DOHH2 (cell line): ENCODE measurements at regions not wholly inside any gene's neighbourhood (a gene's known extent, or its start where the extent isn't known, plus 50 kb on each side); places are given as distances from the start of the nearest gene placed in this dataset.
"Not testable (repeated sequence)": the region's sequence is repeated elsewhere in the genome, so short reads cannot be mapped to it uniquely, and the experiment has no call there.

ENCODE experiments used
- H3F3A ChIP-seq: fragments of 200-600 bp; sonication (generic), shearing (Covaris generic); 2 replicates; pipeline ENCODE4 v1.6.0; 2016; ENCODE audit warnings: antibody characterized with exemption, mild to moderate bottlenecking; ENCODE audit not compliant: control insufficient read depth, insufficient read depth
- H3K27ac ChIP-seq: fragments of 200-600 bp; sonication (generic); 2 replicates; pipeline ENCODE4 v1.5.1; 2014; ENCODE audit warnings: low read depth, mild to moderate bottlenecking, low read length, moderate library complexity
- H3K27me3 ChIP-seq: fragments of 200-600 bp; sonication (generic); 2 replicates; pipeline ENCODE4 v1.6.1; 2014; ENCODE audit warnings: mild to moderate bottlenecking, low read length, mixed read lengths; ENCODE audit not compliant: control insufficient read depth
- H3K36me3 ChIP-seq: fragments of 200-600 bp; sonication (generic); 2 replicates; pipeline ENCODE4 v1.6.1; 2014; ENCODE audit warnings: mild to moderate bottlenecking, low read length, moderate library complexity, mixed read lengths; ENCODE audit not compliant: control insufficient read depth
- H3K4me1 ChIP-seq: fragments of 200-600 bp; sonication (generic); 2 replicates; pipeline ENCODE4 v1.6.1; 2014; ENCODE audit warnings: mild to moderate bottlenecking, low read length, mixed read lengths; ENCODE audit not compliant: control insufficient read depth
- H3K4me2 ChIP-seq: fragments of 200-600 bp; sonication (generic); 2 replicates; pipeline ENCODE4 v1.6.0; 2014; ENCODE audit warnings: mild to moderate bottlenecking, low read length, moderate library complexity
- H3K4me3 ChIP-seq: fragments of 200-600 bp; sonication (generic); 2 replicates; pipeline ENCODE4 v1.5.1; 2014; ENCODE audit warnings: mild to moderate bottlenecking, low read length, mixed read lengths
- H3K79me2 ChIP-seq: fragments of 200-600 bp; sonication (generic); 2 replicates; pipeline ENCODE4 v1.6.1; 2014; ENCODE audit warnings: mild to moderate bottlenecking, low read length, mixed read lengths; ENCODE audit not compliant: control insufficient read depth
- H3K9me2 ChIP-seq: fragments of 200-600 bp; sonication (generic); replicated peaks from 2 replicates; pipeline ENCODE4 v1.6.1; 2014; ENCODE audit warnings: mild to moderate bottlenecking, low read length, mixed read lengths; ENCODE audit not compliant: control insufficient read depth
- H3K9me3 ChIP-seq: fragments of 200-600 bp; sonication (generic); 2 replicates; pipeline ENCODE4 v1.6.1; 2014; ENCODE audit warnings: antibody characterized with exemption, low read length, mixed read lengths; ENCODE audit not compliant: control insufficient read depth, insufficient read depth
- H4K20me1 ChIP-seq: fragments of 200-600 bp; sonication (generic); 2 replicates; pipeline ENCODE4 v1.6.0; 2014; ENCODE audit warnings: low read depth, mild to moderate bottlenecking, antibody characterized with exemption, low read length, moderate library complexity; ENCODE audit not compliant: control insufficient read depth, insufficient read depth
- CTCF ChIP-seq: fragments of 200-600 bp; sonication (generic); IDR thresholded peaks from one replicate; pipeline ENCODE4 v1.5.1; 2014; ENCODE audit warnings: antibody characterized with exemption, mild to moderate bottlenecking, low read depth, low read length; ENCODE audit not compliant: poor library complexity, severe bottlenecking
- EZH2phosphoT487 ChIP-seq: fragments of 200-600 bp; sonication (generic); IDR thresholded peaks from 2 replicates; pipeline ENCODE4 v1.6.1; 2017; ENCODE audit warnings: borderline replicate concordance, mild to moderate bottlenecking, antibody characterized with exemption, low read length, moderate library complexity, mixed read lengths

GRCh38 chr6:135622081-135622480 is 124.5 kb upstream of the AHI1 start:
- Histone ChIP-seq H3K9me3 (no peaks in the 10 kb centered on the region), H3K4me1 (no peaks in the 10 kb centered on the region), H3K4me2 (no peak overlapping the region), H4K20me1 (no peaks in the 10 kb centered on the region), H3K36me3 (no peaks in the 10 kb centered on the region), H3K27me3 (no peaks in the 10 kb centered on the region), H3K4me3 (no peak overlapping the region), H3K79me2 (no peaks in the 10 kb centered on the region), H3F3A (no peaks in the 10 kb centered on the region), H3K27ac (no peak overlapping the region), H3K9me2 (no peaks in the 10 kb centered on the region)
- TF ChIP-seq CTCF (no peak), EZH2phosphoT487 (no peak)

GRCh38 chr6:135623979-135624378 is 126.4 kb upstream of the AHI1 start:
- no peaks in the 10 kb centered on the region for H3K36me3 ChIP-seq
- no peak overlapping the region for H3K27ac ChIP-seq
- H3K27me3 ChIP-seq, result no peaks in the 10 kb centered on the region
- TF ChIP-seq CTCF, result no peak
- no peak for TF ChIP-seq EZH2phosphoT487
- no peak overlapping the region for H3K4me3 ChIP-seq
- no peaks in the 10 kb centered on the region for H3F3A ChIP-seq
- H4K20me1 ChIP-seq, result no peaks in the 10 kb centered on the region
- no peaks in the 10 kb centered on the region for H3K9me3 ChIP-seq
- no peaks in the 10 kb centered on the region for H3K9me2 ChIP-seq
- no peaks in the 10 kb centered on the region for H3K79me2 ChIP-seq
- H3K4me2 ChIP-seq, result no peak overlapping the region
- H3K4me1 ChIP-seq, result no peaks in the 10 kb centered on the region

- Histone ChIP-seq H4K20me1 (no peaks in the 10 kb centered on the region), H3K27me3 (no peaks in the 10 kb centered on the region), H3K79me2 (no peaks in the 10 kb centered on the region), H3F3A (no peaks in the 10 kb centered on the region), H3K27ac (no peak overlapping the region), H3K4me3 (no peak overlapping the region), H3K4me2 (no peak overlapping the region), H3K9me2 (no peaks in the 10 kb centered on the region), H3K4me1 (no peaks in the 10 kb centered on the region), H3K9me3 (no peaks in the 10 kb centered on the region), H3K36me3 (no peaks in the 10 kb centered on the region)
- TF ChIP-seq CTCF (no peak), EZH2phosphoT487 (no peak)
These were observed 127.1 kb upstream of the AHI1 start for GRCh38 chr6:135624402-135625295.

GRCh38 chr6:135626001-135626400 is 128.5 kb upstream of the AHI1 start:
- not testable (repeated sequence) for H3K27me3 ChIP-seq, H3K79me2 ChIP-seq

More at GRCh38 chr6:135626001-135626400, 128.5 kb upstream of the AHI1 start:
- H3K36me3 ChIP-seq, H3K27ac ChIP-seq, H3K4me3 ChIP-seq, H3K9me2 ChIP-seq, H3K4me2 ChIP-seq, H3F3A ChIP-seq, H4K20me1 ChIP-seq, H3K4me1 ChIP-seq, H3K9me3 ChIP-seq: not testable (repeated sequence)
